ENCODE measurements at regions not wholly inside any gene's neighbourhood (a gene's known extent, or its start where the extent isn't known, plus 50 kb on each side); places are given as distances from the start of the nearest gene placed in this dataset.

GRCh38 chr2:65722028-65722778 is 289.8 kb upstream of the SPRED2 start:
- DNase-seq: peak; percentile 31 to 54 (median 31)

- no peak for DNase-seq
These were observed 284.3 kb upstream of the SPRED2 start for GRCh38 chr2:65716698-65717097.

- DNase-seq: no peak
These were observed 282.9 kb upstream of the SPRED2 start for GRCh38 chr2:65715323-65715722.

- no peak for DNase-seq
These were observed 282.5 kb upstream of the SPRED2 start for GRCh38 chr2:65714866-65715265.

GRCh38 chr2:65711863-65712262 is 279.5 kb upstream of the SPRED2 start:
- no peak for DNase-seq

- peak in 2 of 3 donors; percentile 6 to 9 for DNase-seq
These were observed 278.4 kb upstream of the SPRED2 start for GRCh38 chr2:65710779-65711295.

GRCh38 chr2:65710356-65710755 is 278.0 kb upstream of the SPRED2 start:
- no peak for DNase-seq

- no peak for DNase-seq
These were observed 275.7 kb upstream of the SPRED2 start for GRCh38 chr2:65708086-65708485.

- no peak for DNase-seq
These were observed 274.0 kb upstream of the SPRED2 start for GRCh38 chr2:65706411-65706810.

GRCh38 chr2:65701191-65701590 is 268.8 kb upstream of the SPRED2 start:
- DNase-seq: no peak

- DNase-seq: no peak
These were observed 268.3 kb upstream of the SPRED2 start for GRCh38 chr2:65700720-65701119.

- no peak for DNase-seq
These were observed 267.7 kb upstream of the SPRED2 start for GRCh38 chr2:65700004-65700651.

GRCh38 chr2:65691816-65692215 is 259.4 kb upstream of the SPRED2 start:
- DNase-seq: no peak

GRCh38 chr2:65688141-65688886 is 255.9 kb upstream of the SPRED2 start:
- DNase-seq: no peak

GRCh38 chr2:65687614-65688013 is 255.2 kb upstream of the SPRED2 start:
- DNase-seq: no peak

GRCh38 chr2:65686928-65687521 is 254.6 kb upstream of the SPRED2 start:
- no peak for DNase-seq

- no peak for DNase-seq
These were observed 249.1 kb upstream of the SPRED2 start for GRCh38 chr2:65681503-65681902.

GRCh38 chr2:65678779-65679391 is 246.5 kb upstream of the SPRED2 start:
- no peak for DNase-seq

GRCh38 chr2:65675350-65675749 is 243.0 kb upstream of the SPRED2 start:
- DNase-seq: no peak

GRCh38 chr2:65671670-65672242 is 239.4 kb upstream of the SPRED2 start:
- no peak for DNase-seq

- DNase-seq: no peak
These were observed 237.2 kb upstream of the SPRED2 start for GRCh38 chr2:65669574-65669973.

- DNase-seq: no peak
These were observed 236.3 kb upstream of the SPRED2 start for GRCh38 chr2:65668744-65669143.

Measured in suppressor macrophage treated with lipopolysaccharide for 1 hour (primary cell).